ENCODE measurements at regions not wholly inside any gene's neighbourhood (a gene's known extent, or its start where the extent isn't known, plus 50 kb on each side); places are given as distances from the start of the nearest gene placed in this dataset.

DNA sequence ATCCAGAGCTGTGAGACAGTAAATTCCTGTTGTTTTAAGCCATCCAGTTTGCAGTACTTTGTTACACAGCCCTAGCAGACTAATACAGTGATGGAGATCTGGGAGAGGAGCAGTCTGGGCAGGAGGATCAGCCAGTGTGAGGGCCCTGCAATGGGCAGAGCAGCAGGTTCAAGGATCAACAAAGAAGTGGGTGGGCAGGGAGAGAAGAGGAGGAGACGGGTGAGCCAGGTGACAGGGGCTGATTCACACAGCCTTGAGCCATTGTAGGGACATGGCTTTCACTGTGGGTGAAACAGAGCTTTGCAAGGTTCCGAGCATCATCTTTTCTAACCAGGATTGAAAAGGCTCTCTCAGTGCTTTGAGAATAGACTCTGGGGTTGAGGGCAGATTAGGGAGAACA is 88.2 kb upstream of the MVB12B start:
- no peak for DNase-seq (ENCODE audit: low read depth in 2 of 2, low spot score in 1 of 2)

DNA sequence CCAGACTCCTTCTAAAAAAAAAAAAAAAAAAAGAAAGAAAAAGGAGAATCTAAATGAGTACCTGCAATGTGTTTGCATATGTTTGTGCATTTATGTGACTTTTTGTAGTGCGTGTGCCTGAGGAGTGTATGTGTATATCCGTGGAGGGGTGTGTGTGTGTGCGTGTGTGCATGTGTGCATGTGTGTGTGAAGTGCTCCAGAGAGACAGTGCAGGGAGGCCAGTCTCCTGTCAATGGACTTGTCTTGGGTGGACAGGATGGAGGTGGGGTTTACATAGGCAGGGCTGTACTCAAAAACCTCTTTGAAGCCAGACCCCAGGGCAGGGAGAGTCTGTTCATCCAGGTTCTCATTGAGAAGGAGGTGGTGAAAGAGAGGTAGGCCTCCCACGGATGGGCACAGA is 87.1 kb upstream of the MVB12B start:
- no peak for DNase-seq (ENCODE audit: low read depth in 2 of 2, low spot score in 1 of 2)

DNA sequence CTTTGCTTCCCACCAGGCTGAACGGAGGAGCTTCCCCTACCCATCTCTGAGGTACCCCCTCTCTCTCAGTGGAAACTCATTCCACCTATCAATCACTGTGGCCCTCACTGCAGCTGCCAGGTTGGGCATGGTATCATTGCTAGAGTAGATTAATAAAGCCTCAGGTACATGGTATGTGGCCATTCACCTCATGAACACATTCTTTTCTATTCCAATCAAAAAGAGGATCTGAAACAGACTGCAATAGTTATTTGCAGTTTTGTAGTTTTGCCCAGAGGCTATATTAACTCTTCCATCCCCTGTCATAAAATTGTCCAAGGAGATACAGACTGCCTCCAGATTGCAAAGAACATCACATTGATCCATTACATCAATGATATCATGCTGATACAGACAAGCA is 85.8 kb upstream of the MVB12B start:
- DNase-seq (ENCODE audit: low read depth in 2 of 2, low spot score in 1 of 2): no peak

DNA sequence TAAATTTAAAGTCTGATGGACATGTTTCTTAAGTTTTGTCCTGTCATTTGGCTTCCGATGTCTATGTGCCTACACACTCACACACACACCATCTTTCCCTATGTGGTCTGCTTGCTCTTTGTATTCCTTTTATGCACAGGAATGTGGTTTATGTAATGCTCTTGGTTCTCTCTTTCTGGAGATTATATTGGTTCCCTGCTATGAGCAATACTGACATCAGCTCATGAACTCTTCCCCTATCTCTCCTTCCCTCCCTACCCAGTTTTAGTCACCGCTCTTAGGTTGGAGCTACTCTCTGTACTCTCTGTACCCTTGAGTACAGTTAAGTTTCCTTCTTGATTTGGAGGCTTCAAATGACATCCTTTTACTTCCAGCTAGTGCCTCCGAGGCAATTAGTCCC is 77.9 kb upstream of the MVB12B start:
- DNase-seq (ENCODE audit: low read depth in 2 of 2, low spot score in 1 of 2): no peak

DNA sequence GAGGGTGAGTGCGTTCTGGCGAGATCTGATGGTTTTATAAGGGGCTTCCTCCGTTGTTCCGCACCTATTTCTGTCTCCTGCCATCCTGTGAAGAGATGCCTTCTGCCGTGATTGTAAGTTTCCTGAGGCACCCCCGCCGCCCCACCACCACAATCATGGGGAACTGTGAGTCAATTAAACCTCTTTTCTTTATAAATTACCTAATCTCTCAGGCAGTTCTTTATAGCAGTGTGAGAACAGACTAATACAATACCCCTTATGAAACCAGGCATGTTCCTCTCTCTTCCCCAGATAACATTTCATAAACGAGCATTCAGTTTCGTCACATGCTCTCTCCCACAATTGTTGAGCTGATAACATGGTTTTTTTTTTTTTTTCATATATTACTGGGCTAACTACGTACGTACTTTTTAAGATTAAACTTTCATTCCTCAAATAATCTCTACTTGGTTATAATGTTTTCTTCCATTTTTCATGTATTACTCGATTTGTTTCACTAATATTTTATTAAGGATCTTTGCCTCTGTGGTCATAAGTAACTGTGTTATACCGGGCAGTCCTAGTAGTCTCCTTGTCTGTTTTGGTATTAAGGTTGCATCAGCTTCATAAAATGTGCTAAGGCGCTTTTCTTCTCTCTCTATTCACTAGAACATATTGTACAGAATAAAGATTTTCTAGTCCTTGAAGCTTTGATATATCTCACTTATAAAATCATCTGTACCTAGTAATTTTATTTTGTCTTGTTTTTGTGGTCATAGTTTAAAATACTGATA is 64.9 kb upstream of the MVB12B start:
- no peak for DNase-seq (ENCODE audit: low read depth in 2 of 2, low spot score in 1 of 2)

DNA sequence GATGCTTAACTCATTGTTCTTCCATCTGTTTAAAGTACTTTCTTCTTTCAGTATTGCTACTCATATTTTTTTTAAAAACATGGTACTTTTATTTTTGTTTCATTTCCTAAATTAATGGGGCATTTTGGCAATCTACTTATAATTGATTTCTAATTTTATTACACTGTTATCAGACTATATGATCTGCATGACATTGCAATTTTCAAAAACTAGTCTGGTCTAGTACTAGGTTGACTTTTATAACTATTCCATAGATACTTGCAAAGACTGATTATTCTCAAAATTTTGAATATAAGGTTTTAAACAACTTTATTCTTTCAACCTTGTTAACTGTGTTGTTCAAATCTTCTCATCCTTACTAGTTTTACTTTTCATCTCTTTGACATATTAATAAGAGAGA is 63.9 kb upstream of the MVB12B start:
- no peak for DNase-seq (ENCODE audit: low read depth in 2 of 2, low spot score in 1 of 2)

DNA sequence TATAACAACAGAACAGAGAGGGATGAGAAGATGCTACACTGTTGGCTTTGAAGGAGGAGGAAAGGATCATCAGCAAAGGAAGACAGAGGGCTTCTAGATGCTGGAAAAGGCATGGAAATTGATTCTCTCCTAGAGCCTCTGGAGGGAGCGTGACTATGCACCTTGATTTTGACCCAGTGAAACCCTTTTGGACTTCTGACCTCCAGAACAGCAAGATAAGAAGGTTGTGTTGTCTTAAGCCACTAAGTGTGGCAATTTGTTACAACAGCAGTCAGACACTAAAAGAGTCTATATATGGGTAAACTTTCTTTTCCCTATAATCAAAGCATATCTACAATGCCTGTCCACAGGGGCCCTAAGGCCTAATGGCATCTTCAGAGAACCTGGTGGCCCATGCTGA is 56.1 kb upstream of the MVB12B start:
- DNase-seq (ENCODE audit: low read depth in 2 of 2, low spot score in 1 of 2): no peak

DNA sequence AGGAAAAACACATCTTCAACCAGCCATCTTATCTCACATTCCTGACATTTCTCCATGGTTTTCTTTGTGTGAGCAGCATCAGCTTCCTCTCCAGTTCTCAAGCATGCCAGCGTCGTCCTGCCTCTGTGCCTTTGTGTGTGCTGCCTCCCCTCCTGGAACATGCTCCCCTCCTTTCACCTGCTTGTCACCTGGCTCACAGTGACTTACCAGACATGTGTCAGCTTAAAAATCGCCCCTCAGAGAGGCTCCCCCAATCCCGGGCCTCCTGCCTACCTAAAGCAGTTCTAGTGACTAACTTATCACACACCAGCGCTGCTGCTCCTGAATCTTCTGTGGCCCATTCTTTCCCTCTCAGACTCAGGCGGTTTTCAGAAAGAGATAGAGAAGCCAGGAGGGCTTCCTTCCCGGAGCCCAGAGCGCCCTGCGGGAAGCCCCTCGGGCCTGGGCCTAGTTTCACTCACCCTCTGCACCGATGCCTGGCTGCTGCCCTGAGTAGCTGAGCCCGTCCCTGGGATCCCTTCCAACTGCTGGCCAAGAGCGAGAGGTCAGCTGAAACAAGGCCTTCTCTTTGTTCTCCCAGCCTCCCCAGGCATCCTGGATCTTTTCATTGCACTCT is 51.1 kb upstream of the MVB12B start:
- no peak for DNase-seq (ENCODE audit: low read depth in 2 of 2, low spot score in 1 of 2)

DNA sequence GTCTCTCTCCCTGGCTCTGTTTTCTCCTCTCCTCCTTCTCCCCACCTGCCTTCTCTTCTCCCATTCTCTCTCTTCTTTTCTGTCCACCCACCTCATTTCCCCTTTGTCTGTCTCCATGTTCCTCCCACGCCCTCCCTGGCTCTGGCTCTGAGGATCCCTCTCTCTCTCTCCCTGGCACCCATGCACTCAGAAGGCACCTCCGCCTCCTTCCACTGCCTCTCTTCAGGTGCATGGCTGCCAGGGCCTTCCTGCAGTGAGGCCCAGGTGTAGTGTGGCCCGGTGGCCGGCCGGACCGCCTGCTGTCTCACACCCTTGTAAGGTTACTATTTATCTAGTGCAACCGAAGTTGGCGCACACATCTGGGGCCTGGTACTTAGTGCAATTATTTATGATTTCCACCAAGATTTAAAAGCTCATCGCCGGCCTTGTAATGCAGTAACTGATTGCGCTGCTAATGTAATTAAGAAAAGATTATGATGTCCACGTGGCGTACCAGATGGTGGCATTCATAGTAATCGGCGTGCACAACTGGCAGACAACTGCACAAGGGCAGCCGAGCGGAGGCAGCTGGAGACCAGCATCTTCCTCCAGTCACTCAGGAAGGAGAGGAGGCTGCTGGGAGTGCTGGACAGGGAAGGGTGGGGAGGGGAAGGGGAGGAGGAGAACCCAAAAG is 50.4 kb upstream of the MVB12B start:
- DNase-seq (ENCODE audit: low read depth in 2 of 2, low spot score in 1 of 2): no peak
